Hepatocyte (in vitro differentiated cells): ENCODE measurements at regions not wholly inside any gene's neighbourhood (a gene's known extent, or its start where the extent isn't known, plus 50 kb on each side); places are given as distances from the start of the nearest gene placed in this dataset.
A peak's percentile ranks its signal among the peaks of the same experiment; 100 is the strongest.

Experiments used
- DNase-seq: peaks from one replicate; pipeline ENCODE4 v3.0.0-alpha.2; 2016; ENCODE audit warnings: low spot score
- H2AFZ ChIP-seq: fragments of 200-600 bp; sonication (generic); 2 replicates; pipeline ENCODE4 v1.6.0; 2016; ENCODE audit warnings: antibody characterized with exemption, mild to moderate bottlenecking
- H3K27ac ChIP-seq: fragments of 200-600 bp; sonication (generic); 2 replicates; pipeline ENCODE4 v1.5.1; 2016; ENCODE audit warnings: mild to moderate bottlenecking
- H3K27me3 ChIP-seq: fragments of 200-600 bp; sonication (generic); 2 replicates; pipeline ENCODE4 v1.6.1; 2016
- H3K36me3 ChIP-seq: fragments of 200-600 bp; sonication (generic); replicated peaks from 2 replicates; pipeline ENCODE4 v1.5.1; 2016; ENCODE audit warnings: low read depth; ENCODE audit not compliant: insufficient read depth
- H3K4me1 ChIP-seq: fragments of 200-600 bp; sonication (generic); 2 replicates; pipeline ENCODE4 v1.5.1; 2016; ENCODE audit warnings: mild to moderate bottlenecking, moderate library complexity; ENCODE audit not compliant: insufficient read depth
- H3K4me2 ChIP-seq: fragments of 200-600 bp; sonication (generic); 2 replicates; pipeline ENCODE4 v1.6.0; 2016
- H3K4me3 ChIP-seq: fragments of 200-600 bp; sonication (generic); 2 replicates; pipeline ENCODE4 v1.5.1; 2016; ENCODE audit warnings: mild to moderate bottlenecking
- H3K79me2 ChIP-seq: fragments of 200-600 bp; sonication (generic); 2 replicates; pipeline ENCODE4 v1.6.0; 2017; ENCODE audit warnings: mild to moderate bottlenecking
- H3K9me2 ChIP-seq: fragments of 200-600 bp; sonication (generic); replicated peaks from 2 replicates; pipeline ENCODE4 v1.6.0; 2017; ENCODE audit warnings: mild to moderate bottlenecking; ENCODE audit not compliant: insufficient read depth
- H3K9me3 ChIP-seq: fragments of 200-600 bp; sonication (generic); 2 replicates; pipeline ENCODE4 v1.5.1; 2016; ENCODE audit warnings: low read depth, mild to moderate bottlenecking
- H4K20me1 ChIP-seq: fragments of 200-600 bp; sonication (generic); 2 replicates; pipeline ENCODE4 v1.6.0; 2016; ENCODE audit warnings: mild to moderate bottlenecking; ENCODE audit not compliant: insufficient read depth, poor library complexity, severe bottlenecking
- CTCF ChIP-seq: fragments of 200-600 bp; sonication (generic); IDR thresholded peaks from 2 replicates; pipeline ENCODE4 v1.5.1; 2016; ENCODE audit warnings: antibody characterized with exemption, mild to moderate bottlenecking; ENCODE audit not compliant: poor library complexity
- EZH2 ChIP-seq: fragments of 200-600 bp; sonication (generic); IDR thresholded peaks from 2 replicates; pipeline ENCODE4 v1.6.1; 2016; ENCODE audit warnings: antibody characterized with exemption, mild to moderate bottlenecking, borderline replicate concordance
- EZH2phosphoT487 ChIP-seq: fragments of 200-600 bp; sonication (generic); IDR thresholded peaks from one replicate; pipeline ENCODE4 v1.6.1; 2018; ENCODE audit warnings: antibody characterized with exemption, mild to moderate bottlenecking, low read depth, moderate library complexity; ENCODE audit not compliant: unreplicated experiment, severe bottlenecking
- WGBS: methylation state at CpG from one replicate; pipeline ENCODE4 v1.1.6; 2016; ENCODE audit warnings: low lambda C conversion rate; ENCODE audit errors: missing lambda C conversion rate; 5-methylcytosine and 5-hydroxymethylcytosine counted together

GRCh38 chr4:11079171-11079570, 349.5 kb downstream of the HS3ST1 start:
- Histone ChIP-seq H3K9me2 (no peaks in the 10 kb centered on the region), H4K20me1 (no peaks in the 10 kb centered on the region), H3K36me3 (no peaks in the 10 kb centered on the region), H3K4me1 (no peaks in the 10 kb centered on the region), H3K9me3 (no peaks in the 10 kb centered on the region), H3K79me2 (no peaks in the 10 kb centered on the region), H3K27ac (no peak overlapping the region), H3K27me3 (no peaks in the 10 kb centered on the region), H3K4me2 (no peak overlapping the region), H2AFZ (no peak overlapping the region), H3K4me3 (no peak overlapping the region)
- 76% methylated on average over 1 of the region's 1 CpG for WGBS
- no peak for DNase-seq
- TF ChIP-seq EZH2, result no peak
- no peak for TF ChIP-seq EZH2phosphoT487
- no peak for TF ChIP-seq CTCF

GRCh38 chr4:11074581-11075241, 354.0 kb downstream of the HS3ST1 start:
- Histone ChIP-seq H3K27ac (no peak overlapping the region), H2AFZ (no peak overlapping the region), H3K79me2 (no peaks in the 10 kb centered on the region), H3K27me3 (no peaks in the 10 kb centered on the region), H3K9me3 (no peaks in the 10 kb centered on the region), H4K20me1 (no peaks in the 10 kb centered on the region), H3K4me2 (no peak overlapping the region), H3K9me2 (no peaks in the 10 kb centered on the region), H3K36me3 (no peaks in the 10 kb centered on the region), H3K4me1 (peaks cover 3% of the 10 kb centered on the region), H3K4me3 (no peak overlapping the region)
- WGBS, result 79% methylated on average over 4 of the region's 4 CpGs
- no peak for DNase-seq
- TF ChIP-seq CTCF (no peak), EZH2 (no peak), EZH2phosphoT487 (no peak)

- Histone ChIP-seq H4K20me1 (no peaks in the 10 kb centered on the region), H2AFZ (no peak overlapping the region), H3K27ac (peak overlapping the region; percentile 23), H3K9me2 (no peaks in the 10 kb centered on the region), H3K4me1 (peaks cover 3% of the 10 kb centered on the region), H3K27me3 (no peaks in the 10 kb centered on the region), H3K4me2 (no peak overlapping the region), H3K4me3 (no peak overlapping the region), H3K79me2 (no peaks in the 10 kb centered on the region), H3K9me3 (no peaks in the 10 kb centered on the region), H3K36me3 (no peaks in the 10 kb centered on the region)
- WGBS, result 86% methylated on average over 6 of the region's 6 CpGs
- peak; percentile 38 for DNase-seq
- TF ChIP-seq EZH2 (no peak), EZH2phosphoT487 (no peak), CTCF (no peak)
Observed at GRCh38 chr4:11073621-11074051, 355.1 kb downstream of the HS3ST1 start.
